NB4 (cell line): ENCODE measurements at regions not wholly inside any gene's neighbourhood (a gene's known extent, or its start where the extent isn't known, plus 50 kb on each side); places are given as distances from the start of the nearest gene placed in this dataset.

Source experiments
- CTCF ChIP-seq: IDR thresholded peaks from one replicate; pipeline ENCODE4 v1.5.1; 2012; ENCODE audit warnings: low read depth, low read length
- MAX ChIP-seq: IDR thresholded peaks from 2 replicates; pipeline ENCODE4 v1.6.1; 2011; ENCODE audit warnings: low read depth, low read length
- MYC ChIP-seq: IDR thresholded peaks from 2 replicates; pipeline ENCODE4 v1.6.1; 2011; ENCODE audit warnings: low read depth, low read length
- POLR2A ChIP-seq: IDR thresholded peaks from 2 replicates; pipeline ENCODE4 v1.6.1; 2011; ENCODE audit warnings: mild to moderate bottlenecking; ENCODE audit not compliant: insufficient read length; ENCODE audit errors: extremely low read depth

GRCh38 chr10:130787243-130787642 lies 524.3 kb downstream of the TCERG1L start:
- no peak for TF ChIP-seq CTCF
- no peak for TF ChIP-seq POLR2A
- TF ChIP-seq MYC = no peak
- TF ChIP-seq MAX = no peak
